ENCODE measurements at regions not wholly inside any gene's neighbourhood (a gene's known extent, or its start where the extent isn't known, plus 50 kb on each side); places are given as distances from the start of the nearest gene placed in this dataset.

DNA sequence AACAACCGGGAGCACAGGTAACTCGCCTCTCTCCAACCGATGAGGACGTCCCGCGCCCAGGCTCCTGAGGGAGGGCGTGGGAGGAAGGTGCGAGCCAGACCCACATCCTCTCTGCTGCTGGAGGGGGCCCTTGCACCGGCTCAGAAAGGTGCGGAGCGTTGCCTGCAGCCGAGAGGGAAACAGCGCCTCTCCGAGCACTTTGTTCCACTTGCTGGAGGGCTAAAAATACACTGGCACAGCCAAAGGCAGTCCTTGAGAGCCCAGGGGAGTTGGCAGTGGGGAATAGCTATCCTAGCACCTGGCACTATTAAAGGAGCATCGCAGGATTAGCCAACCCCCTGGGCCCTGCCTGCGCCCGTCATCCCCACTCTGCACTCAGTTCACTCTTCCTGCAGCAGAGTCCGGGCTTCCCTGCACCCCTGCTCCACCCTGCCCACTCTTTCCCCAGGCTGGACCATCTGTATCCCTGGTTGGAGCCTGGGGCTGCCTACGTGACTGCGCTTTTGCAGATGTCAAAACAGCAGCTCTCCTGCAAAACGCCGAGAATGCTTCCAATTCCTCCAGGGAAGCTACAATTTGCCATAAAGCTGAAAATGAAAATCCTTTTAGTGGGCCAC is 108.9 kb downstream of the SNX5 start (continued):
- TF ChIP-seq, protein P1, sequence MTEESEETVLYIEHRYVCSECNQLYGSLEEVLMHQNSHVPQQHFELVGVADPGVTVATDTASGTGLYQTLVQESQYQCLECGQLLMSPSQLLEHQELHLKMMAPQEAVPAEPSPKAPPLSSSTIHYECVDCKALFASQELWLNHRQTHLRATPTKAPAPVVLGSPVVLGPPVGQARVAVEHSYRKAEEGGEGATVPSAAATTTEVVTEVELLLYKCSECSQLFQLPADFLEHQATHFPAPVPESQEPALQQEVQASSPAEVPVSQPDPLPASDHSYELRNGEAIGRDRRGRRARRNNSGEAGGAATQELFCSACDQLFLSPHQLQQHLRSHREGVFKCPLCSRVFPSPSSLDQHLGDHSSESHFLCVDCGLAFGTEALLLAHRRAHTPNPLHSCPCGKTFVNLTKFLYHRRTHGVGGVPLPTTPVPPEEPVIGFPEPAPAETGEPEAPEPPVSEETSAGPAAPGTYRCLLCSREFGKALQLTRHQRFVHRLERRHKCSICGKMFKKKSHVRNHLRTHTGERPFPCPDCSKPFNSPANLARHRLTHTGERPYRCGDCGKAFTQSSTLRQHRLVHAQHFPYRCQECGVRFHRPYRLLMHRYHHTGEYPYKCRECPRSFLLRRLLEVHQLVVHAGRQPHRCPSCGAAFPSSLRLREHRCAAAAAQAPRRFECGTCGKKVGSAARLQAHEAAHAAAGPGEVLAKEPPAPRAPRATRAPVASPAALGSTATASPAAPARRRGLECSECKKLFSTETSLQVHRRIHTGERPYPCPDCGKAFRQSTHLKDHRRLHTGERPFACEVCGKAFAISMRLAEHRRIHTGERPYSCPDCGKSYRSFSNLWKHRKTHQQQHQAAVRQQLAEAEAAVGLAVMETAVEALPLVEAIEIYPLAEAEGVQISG (CRISPR knock-in tag; IDR thresholded peaks at IDR 0.05): no peak
- TF ChIP-seq, protein P2, sequence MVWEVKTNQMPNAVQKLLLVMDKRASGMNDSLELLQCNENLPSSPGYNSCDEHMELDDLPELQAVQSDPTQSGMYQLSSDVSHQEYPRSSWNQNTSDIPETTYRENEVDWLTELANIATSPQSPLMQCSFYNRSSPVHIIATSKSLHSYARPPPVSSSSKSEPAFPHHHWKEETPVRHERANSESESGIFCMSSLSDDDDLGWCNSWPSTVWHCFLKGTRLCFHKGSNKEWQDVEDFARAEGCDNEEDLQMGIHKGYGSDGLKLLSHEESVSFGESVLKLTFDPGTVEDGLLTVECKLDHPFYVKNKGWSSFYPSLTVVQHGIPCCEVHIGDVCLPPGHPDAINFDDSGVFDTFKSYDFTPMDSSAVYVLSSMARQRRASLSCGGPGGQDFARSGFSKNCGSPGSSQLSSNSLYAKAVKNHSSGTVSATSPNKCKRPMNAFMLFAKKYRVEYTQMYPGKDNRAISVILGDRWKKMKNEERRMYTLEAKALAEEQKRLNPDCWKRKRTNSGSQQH (CRISPR knock-in tag; IDR thresholded peaks at IDR 0.05; ENCODE audit: low read depth): no peak
- TF ChIP-seq ZFP36L2 (CRISPR knock-in tag; IDR thresholded peaks at IDR 0.05) (no peak), KLF12 (CRISPR knock-in tag; IDR thresholded peaks at IDR 0.05; ENCODE audit: borderline replicate concordance) (no peak), ZNF768 (CRISPR knock-in tag; IDR thresholded peaks at IDR 0.05) (peak; percentile 81; the same call in 1 of the 2 replicates), CENPT (CRISPR knock-in tag; IDR thresholded peaks at IDR 0.05; ENCODE audit: low read depth) (peak; percentile 79; the same call in 1 of the 2 replicates), ZNF331 (CRISPR knock-in tag; IDR thresholded peaks at IDR 0.05) (0 out of 2 replicates have a peak, but pooled peaks have one; percentile 7), POLR2G (IDR thresholded peaks at IDR 0.05; ENCODE audit: low read depth, low read length) (no peak)
- TF ChIP-seq, protein P3, sequence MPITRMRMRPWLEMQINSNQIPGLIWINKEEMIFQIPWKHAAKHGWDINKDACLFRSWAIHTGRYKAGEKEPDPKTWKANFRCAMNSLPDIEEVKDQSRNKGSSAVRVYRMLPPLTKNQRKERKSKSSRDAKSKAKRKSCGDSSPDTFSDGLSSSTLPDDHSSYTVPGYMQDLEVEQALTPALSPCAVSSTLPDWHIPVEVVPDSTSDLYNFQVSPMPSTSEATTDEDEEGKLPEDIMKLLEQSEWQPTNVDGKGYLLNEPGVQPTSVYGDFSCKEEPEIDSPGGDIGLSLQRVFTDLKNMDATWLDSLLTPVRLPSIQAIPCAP (CRISPR knock-in tag; IDR thresholded peaks at IDR 0.05; ENCODE audit: low read depth): 0 out of 2 replicates have a peak, but pooled peaks have one; percentile 24
- TF ChIP-seq, protein P4, sequence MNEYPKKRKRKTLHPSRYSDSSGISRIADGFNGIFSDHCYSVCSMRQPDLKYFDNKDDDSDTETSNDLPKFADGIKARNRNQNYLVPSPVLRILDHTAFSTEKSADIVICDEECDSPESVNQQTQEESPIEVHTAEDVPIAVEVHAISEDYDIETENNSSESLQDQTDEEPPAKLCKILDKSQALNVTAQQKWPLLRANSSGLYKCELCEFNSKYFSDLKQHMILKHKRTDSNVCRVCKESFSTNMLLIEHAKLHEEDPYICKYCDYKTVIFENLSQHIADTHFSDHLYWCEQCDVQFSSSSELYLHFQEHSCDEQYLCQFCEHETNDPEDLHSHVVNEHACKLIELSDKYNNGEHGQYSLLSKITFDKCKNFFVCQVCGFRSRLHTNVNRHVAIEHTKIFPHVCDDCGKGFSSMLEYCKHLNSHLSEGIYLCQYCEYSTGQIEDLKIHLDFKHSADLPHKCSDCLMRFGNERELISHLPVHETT (CRISPR knock-in tag; conservative IDR thresholded peaks at IDR 0.05): no peak
- TF ChIP-seq, protein P5, sequence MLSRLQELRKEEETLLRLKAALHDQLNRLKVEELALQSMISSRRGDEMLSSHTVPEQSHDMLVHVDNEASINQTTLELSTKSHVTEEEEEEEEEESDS (CRISPR knock-in tag; IDR thresholded peaks at IDR 0.05; ENCODE audit: borderline replicate concordance): no peak

Measured in HepG2 (cell line).